ENCODE measurements at regions not wholly inside any gene's neighbourhood (a gene's known extent, or its start where the extent isn't known, plus 50 kb on each side); places are given as distances from the start of the nearest gene placed in this dataset.

DNA sequence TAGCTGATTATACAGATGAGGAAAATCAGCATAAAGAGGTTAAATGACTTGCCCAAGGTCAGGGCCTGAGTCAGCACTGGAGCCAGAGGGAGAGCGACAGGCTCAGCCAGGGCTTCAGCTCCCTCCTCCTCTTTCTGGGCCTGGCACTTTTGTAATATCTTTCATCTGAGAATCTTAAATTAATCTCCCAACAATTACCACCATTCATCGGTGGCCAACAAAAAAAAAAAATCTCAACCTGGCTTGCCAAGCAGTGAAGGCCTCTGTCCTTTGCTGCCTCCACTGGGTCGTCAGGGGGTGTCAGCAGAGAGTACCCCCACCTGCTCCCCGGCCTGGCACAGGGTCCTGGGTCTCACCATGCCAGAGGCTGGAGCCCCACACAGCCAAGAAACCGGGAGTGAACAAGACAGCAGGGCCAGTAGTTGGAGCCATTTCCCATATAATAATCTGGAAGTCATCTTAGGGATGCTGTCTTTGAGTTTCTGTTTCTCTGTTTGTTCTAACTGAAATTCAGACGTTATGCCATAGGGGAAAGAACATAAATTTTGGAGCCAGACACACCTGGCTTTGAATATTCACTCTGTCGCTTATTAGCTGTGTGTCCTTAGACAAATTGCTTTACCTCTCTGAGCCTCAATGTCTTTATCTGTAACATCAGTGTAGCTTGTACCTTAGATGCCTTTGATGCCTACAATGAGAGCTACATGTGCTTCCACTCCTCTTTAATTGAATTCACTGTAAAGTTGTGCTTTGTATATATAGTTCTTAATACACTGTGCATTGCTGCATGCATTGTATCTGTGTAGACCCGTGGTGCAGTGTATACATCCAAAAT lies 299.9 kb upstream of the MSX2 start:
- no peak for DNase-seq (ENCODE audit: low read depth in 4 of 4, low spot score in 3 of 4)

DNA sequence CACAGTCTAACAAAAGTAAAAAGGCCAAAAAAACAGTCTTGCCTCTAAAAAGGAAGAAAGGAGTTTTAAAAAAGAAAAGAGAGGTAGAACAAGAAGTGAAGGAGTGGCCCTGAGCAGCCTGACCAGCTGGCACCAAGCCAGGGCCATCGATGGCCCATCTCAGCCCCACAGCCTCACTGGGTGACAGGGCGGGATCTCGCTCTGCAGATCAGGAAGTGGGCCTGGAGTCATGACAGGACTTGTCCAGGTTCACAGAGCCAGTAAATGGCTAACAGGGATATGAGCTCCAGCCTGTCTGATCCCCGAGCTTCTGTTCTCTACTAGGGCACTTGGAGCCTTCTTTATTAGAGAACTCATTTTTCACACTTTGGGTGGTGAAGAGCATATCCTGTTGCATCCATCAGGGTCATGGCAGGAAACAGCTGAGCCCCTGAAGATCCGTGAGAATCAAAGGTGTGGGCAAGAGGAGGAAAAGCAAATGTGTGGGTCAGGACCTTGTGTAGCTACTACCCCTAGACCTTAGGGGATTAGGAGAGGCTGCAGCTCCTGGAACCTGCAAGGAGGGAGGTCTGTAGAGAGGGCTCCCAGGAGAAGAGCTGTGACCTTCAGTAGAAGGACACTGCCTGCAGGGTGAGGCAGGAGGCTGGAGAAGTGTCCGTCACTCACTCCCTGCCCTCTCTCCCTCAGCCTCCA lies 299.0 kb upstream of the MSX2 start:
- DNase-seq (ENCODE audit: low read depth in 4 of 4, low spot score in 3 of 4): no peak

DNA sequence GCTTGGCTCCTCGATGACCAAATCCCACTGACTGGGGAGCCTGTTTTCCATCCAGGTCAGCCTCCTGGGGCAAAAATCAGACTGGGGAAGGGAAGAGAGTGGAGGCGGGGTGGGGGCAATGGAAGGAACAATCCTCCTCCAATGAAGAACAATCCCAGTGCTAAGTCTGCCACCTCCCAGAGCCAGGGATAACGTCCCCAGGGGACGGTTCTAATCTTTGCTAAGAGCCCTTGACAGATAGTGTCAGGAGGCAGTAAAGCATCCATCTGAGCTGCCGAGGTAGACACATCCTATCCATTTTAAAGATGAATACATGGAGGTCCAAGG lies 298.5 kb upstream of the MSX2 start:
- no peak for DNase-seq (ENCODE audit: low read depth in 4 of 4, low spot score in 3 of 4)

DNA sequence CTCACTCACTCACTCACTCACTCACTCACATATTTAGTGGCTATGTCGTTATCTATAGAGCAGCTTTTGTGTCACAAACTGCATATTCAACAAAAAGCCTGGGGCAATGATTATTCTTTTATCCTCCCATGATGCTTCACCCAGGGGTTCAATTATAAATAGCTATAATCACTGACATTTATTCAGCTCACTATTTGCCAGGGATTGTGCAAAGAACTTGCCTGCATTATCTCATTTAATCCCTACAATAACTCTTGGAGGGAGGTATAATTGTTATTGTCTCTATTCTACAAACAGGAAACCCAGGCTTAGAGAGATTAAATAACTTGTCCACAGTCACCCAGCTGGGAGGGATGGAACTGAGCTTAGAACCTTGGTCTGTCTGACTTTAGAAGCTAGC lies 298.0 kb upstream of the MSX2 start:
- no peak for DNase-seq (ENCODE audit: low read depth in 4 of 4, low spot score in 3 of 4)

DNA sequence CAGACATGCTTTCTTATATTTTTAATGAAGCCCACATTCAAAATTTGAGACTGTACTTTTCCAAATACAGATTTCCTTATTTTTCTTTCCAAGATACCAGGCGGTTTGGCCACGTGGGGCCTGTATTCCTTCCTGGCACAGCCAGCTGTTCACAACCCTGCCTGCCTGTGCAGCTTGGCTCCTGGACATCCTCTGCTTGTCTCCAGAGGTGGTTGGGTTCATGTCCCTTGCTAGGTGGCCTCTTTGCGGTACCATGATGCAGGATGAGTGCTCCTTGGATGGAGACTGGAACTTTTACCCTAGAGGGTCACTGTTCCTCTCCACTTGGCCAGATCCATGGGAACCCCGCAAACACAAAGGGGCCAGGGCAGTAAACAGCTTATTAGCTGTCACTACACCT lies 297.5 kb upstream of the MSX2 start:
- DNase-seq (ENCODE audit: low read depth in 4 of 4, low spot score in 3 of 4): no peak

DNA sequence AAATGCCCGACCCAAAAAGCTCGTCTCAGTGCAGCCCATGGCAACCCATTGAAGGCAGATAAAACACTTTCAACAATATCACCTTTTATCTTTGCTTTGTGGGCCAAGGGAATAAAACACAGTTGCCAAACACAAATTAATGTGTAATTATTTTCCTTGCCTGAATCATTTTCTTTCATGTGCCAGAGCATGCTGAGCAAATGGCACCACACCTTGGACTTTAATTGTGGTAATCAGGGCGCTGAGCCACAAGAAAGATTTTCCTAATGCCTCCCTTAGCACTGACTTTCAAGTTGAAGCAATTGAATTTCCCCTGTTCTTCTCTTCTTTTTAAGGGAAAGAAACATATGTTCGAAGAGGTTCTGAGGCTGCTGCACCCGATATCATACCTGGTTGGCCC lies 297.1 kb upstream of the MSX2 start:
- no peak for DNase-seq (ENCODE audit: low read depth in 4 of 4, low spot score in 3 of 4)

DNA sequence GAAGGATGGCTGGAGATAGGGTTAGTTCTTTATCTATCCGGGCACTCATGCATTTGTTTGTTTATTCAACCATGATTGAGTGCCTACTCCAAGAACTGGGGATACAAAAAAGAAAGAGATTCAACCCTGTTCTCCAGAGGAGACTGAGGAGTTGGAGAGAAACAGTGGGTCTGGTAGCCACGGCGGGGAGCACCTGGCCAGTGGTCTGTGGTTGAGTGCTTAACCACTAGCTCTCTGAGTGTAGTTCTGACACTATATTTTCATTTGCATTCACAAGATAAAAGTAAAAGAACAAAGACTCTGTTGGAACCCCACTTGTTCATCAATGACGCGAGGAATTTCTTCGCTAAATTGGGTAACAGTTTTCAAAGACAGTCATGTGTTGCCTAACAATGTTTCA lies 295.5 kb upstream of the MSX2 start:
- DNase-seq (ENCODE audit: low read depth in 4 of 4, low spot score in 3 of 4): no peak

DNA sequence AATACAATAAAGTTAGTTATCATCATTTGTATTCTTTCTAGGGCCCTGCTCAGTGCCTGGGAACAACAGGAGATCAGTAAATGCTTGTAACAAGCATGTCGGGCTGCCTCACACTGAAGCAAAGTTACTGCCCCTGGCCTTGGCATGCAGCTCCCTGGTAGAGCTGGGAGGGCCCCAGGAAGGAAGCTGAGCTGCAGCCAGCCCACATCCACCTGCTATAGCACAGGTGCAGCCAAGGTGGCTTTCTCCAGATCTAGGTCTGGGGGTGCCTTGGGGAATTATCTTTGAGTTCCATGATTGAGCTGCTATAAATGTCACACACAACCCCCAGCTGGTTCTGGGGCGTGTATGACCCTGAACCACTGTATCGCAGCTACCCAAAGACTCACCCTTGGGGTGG lies 293.4 kb upstream of the MSX2 start:
- no peak for DNase-seq (ENCODE audit: low read depth in 4 of 4, low spot score in 3 of 4)

DNA sequence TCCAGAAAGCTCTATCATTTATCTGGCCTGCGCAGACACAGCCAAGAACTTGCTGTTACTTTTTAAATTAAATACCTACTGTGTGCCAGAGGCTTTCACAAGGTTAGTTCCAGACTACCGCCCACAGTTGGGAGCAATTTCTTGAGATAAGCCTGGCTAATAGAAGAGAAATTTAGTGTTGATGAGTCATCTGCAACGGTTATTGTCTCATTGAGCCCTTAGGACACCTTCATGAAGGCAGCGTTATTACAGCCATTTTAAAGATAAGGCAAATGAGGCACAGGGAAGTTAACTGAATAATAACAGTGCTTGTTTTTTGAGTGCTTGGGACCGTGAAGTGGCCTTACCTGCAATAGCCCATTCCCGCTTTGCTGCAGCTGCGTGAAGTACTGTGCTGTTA lies 292.9 kb upstream of the MSX2 start:
- DNase-seq (ENCODE audit: low read depth in 4 of 4, low spot score in 3 of 4): no peak

DNA sequence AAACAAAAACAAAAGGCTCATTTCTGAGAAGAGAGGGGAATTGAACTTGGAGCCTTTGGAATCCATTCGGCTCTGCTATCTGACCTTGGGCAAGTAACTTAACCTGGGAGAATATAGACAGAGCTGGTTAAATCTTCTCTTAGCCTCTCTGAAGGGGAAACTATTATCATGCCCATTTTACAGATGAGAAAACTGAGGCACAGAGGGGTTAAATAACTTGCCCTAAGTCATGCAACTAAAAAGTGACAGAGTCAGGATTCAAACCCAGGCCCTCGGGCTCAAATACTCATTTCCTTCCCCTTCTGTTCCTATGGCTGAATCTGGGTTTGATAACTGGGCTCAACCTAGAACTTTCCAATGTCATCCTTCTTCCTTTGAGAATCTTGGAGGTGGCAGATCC lies 291.3 kb upstream of the MSX2 start:
- no peak for DNase-seq (ENCODE audit: low read depth in 4 of 4, low spot score in 3 of 4)

DNA sequence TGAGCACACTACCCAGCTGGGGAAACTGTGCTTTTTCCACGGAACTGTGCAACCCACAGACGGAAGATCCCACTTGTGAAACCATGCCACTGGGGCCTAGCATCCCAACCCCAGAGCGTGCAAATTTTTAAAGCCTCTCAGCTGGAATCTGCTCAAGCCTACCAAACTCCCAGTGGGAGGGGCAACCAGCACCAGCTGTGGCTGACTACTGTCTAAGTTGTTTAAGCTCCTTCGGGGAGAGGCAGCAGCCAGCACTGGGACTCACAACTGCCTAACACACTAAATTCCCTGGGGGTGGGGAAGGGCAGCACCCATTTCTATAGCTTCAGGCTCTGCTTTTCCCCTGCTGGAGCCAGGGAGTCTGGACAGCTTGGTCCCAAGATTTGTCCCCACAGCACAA lies 287.6 kb upstream of the MSX2 start:
- DNase-seq (ENCODE audit: low read depth in 4 of 4, low spot score in 3 of 4): no peak

DNA sequence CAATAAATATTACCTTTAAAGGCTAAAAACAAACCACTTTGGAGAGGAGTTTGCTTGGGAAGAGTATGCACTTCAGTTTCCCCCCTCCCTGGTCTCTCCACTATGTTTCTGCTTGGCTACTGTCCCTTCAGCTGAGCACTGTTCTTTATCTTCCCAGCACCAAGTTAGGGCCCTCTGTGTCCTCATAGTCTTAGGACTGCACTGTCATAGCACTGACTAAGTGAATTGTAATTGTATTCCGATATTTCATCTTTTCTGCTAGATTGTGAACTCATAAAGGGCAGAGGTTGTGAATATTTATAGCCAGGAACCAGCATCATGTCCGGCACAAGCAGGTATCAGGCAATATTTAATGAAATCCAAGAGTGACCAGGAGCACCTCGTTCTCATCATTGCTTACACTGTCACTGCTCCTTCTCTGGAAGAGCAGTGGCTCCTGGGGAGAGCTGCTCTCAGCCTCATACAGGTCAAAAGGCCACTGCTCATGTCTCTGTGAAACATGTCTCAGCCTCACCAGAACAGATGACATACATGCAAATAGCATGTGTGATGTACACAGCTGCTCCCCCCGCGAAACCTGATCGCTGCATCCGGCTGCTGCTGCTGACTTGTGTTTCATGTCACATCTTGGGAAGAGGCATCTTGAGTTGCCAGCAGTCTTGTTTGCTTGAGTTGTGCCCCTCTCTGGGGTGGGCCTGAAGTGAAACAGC lies 279.7 kb upstream of the MSX2 start:
- no peak for DNase-seq (ENCODE audit: low read depth in 4 of 4, low spot score in 3 of 4)

DNA sequence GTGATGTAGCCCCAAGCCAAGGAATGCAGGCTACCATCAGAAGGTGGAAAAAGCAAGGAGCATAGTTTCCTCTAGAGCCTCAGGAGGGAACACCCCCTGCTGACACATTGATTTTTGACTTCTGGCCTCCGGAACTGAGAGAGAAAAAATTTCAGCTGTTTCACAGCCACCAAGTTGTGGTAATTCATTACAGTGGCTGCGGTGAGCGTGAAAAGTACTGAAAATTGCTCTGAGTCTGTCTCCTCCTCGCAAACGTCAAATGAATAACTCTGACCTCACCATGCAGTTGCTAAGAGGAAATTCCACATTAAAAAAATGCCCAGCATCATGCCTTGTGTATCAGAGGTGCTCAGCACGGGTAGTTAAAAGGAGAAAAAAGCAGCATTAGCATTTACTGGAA lies 277.9 kb upstream of the MSX2 start:
- no peak for DNase-seq (ENCODE audit: low read depth in 4 of 4, low spot score in 3 of 4)

DNA sequence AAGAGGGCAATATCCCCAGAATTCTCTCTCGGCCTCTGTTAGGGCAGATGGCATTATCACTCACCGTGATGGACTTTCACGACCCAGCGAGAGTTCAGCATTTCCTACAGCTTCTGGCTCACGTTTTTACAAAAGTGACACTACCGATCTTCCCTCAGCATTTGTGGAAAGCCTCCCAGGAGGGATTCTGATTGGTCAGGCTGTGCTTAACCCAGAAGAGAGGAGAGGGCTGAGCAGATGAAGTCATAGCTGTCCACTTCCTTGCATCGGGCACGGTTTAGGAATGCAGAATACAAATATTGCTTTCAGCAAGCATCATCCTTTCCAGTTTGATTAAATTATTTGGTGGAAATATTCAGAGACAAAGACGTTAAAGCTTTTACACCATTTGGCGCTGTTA lies 277.4 kb upstream of the MSX2 start:
- no peak for DNase-seq (ENCODE audit: low read depth in 4 of 4, low spot score in 3 of 4)

DNA sequence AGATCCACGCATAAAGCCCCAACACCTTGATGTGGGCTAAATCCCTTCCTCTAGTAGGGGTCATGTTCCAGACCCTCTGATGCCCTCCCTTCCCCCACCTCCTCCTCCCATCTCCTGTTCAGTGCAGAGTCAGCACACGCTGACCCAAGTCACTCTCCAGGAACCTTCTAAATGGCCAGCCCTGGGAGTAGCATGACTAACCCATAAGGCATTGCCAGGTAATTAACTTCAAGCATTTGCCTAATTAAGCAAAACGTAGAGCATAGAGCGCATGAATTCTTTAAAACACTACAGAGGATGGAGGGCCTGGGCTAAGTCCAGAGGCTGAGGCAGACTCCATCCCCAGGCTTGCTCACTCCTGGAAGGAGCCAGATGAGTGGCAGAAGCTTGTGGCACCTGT lies 276.3 kb upstream of the MSX2 start:
- no peak for DNase-seq (ENCODE audit: low read depth in 4 of 4, low spot score in 3 of 4)

DNA sequence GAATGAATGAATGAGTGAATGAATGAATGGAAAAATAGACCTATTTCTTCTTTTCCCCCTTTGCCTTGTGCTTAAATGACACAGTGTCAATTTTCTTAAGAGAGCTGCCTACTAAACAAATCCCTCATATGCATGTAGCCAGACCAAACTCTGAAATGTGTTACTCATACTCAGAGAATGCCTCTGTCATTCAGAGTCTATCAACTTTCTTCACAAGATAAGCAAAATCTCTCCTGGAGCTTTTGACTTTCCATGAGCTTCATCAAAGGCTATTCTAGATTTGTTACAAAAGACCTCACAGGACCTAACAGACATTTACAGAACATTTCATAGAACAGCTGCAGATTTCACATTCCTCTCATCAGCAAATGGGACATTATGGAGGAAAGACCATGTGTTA lies 275.7 kb upstream of the MSX2 start:
- no peak for DNase-seq (ENCODE audit: low read depth in 4 of 4, low spot score in 3 of 4)

DNA sequence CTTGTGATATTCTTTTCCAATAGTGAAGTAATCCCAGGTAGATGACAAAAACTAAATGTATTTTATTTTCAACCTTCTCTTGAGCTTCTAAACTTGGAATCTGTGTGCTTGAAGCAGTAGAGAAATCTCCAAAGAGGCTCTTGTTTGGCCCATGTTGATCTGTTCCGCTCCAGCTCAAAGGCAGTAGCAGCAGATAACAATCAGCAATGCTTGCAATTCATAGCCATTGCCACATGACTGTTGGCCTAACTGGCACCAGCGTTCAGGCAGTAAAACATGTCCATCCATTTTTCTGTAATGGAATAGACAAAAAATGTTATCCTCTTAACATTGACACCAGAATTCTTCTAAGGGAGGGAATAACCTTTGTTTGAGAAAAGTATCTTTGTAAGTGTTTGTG lies 270.7 kb upstream of the MSX2 start:
- DNase-seq (ENCODE audit: low read depth in 4 of 4, low spot score in 3 of 4): no peak

DNA sequence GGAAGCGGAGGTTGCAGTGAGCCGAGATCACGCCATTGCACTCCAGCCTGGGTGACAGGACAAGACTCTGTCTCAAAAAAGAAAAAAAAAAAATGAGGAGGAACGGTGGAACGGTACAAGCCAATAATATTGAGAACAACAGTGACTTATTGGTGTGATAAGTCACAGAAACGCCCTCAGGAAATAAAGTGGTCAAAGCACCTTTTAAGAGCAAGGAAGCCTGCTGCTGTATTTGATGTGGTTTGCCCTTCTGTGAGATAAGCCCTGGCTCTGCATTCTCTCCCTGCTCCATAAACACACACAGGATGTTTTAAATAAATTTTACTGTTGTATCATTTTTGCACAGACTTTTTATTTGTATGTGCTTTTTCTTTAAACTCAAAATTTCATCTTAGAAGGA lies 269.9 kb upstream of the MSX2 start:
- no peak for DNase-seq (ENCODE audit: low read depth in 4 of 4, low spot score in 3 of 4)

DNA sequence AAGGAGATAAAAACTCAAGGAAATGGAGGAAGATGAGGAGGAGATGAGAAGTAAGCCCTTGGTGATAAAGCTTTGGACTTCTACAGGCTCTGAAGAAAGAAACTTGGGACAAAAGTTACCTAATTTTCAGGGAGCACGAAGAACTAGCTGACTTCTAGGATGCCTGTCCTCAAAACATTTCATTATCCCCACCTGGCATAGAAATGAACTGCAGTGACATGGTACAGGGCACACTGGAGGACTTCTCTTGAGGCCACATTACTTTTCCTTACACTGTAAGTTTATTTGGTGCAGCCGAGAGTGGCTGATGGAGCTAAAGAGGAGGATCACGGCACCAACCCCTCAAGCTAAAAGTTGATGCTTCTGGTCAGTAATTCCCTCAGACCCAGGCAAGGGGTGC lies 269.5 kb upstream of the MSX2 start:
- no peak for DNase-seq (ENCODE audit: low read depth in 4 of 4, low spot score in 3 of 4)

DNA sequence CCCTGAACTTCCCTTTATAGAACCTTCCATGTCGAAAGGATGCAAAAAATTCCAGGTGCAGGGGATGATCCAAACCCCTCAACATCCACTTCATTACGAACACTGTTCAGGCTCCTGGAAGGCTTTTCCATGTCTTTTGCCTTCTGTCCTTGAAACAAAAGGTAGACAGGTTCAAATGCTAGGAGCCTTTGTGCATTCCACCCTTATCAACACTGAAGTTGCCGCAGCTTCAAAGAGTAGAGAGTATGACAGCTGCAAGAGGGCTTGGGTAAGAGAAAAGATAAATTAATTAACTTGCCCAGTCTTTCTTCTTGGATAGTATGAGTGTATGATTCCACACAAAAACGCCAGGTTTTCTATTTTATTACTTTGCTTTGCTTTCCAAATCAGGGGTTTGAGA lies 269.1 kb upstream of the MSX2 start:
- no peak for DNase-seq (ENCODE audit: low read depth in 4 of 4, low spot score in 3 of 4)

DNA sequence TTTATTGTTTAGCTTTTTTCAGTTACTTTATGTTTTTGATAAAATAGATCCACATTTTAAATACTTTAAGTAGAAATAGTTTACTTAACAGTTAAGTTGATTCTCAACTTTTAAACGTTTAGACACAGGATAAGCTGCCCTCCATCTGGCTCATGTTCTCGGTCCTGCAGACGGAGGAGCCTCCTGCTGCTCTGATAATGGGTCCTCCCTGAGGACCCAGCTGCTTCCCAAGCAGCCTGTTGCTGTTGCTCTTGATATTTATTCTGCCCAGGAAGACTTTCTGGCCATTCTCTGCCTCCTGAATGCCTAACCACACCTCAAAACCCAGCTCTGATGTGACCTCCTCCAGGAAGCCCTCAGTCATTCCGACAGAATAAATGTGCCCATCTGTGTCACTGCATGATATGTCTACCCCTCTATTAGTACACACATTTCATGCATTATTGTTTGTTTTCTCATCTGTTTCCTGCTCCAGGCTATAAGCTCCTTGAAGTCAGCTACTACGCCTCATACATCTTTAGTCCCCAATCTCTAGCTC lies 267.2 kb upstream of the MSX2 start:
- no peak for DNase-seq (ENCODE audit: low read depth in 4 of 4, low spot score in 3 of 4)
